Caco-2 (cell line): ENCODE measurements at regions not wholly inside any gene's neighbourhood (a gene's known extent, or its start where the extent isn't known, plus 50 kb on each side); places are given as distances from the start of the nearest gene placed in this dataset.
A peak's percentile ranks its signal among the peaks of the same experiment; 100 is the strongest.

Experiments used
- BruUV-seq: library from RNA; stranded (reverse); fragments of 400-500 nt; replicated peaks from 2 replicates; lab custom pipeline; 2021; lab: Mats Ljungman, UMichigan
- CTCF ChIA-PET: fragments of 300-600 bp; sonication (Branson Sonifier 250); formaldehyde crosslinking; loops from one replicate; lab custom pipeline; 2022; ENCODE audit warnings: antibody characterized with exemption; lab: Charles Lee
- POLR2A ChIA-PET: fragments of 300-600 bp; sonication (Branson Sonifier 250); formaldehyde crosslinking; loops from one replicate; lab custom pipeline; 2022; ENCODE audit warnings: antibody characterized with exemption; lab: Charles Lee
- DNase-seq, 2 experiments: peaks; one replicate each; pipeline versions ENCODE4 v3.0.0 to v3.0.0-alpha.2; 2020 to 2022
- H3K27me3 ChIP-seq: replicated peaks from 2 replicates; pipeline ENCODE4 v1.6.0; 2011; ENCODE audit warnings: low read length; ENCODE audit not compliant: control insufficient read depth, insufficient read depth
- H3K36me3 ChIP-seq: 2 replicates; pipeline ENCODE4 v1.5.1; 2011; ENCODE audit warnings: low read length; ENCODE audit not compliant: control insufficient read depth, insufficient read depth
- H3K4me1 ChIP-seq: fragments of 250-450 bp; sonication (Bioruptor Pico); 2 replicates; pipeline ENCODE4 v1.5.1; 2020; ENCODE audit warnings: mild to moderate bottlenecking
- H3K4me3 ChIP-seq: 2 replicates; pipeline ENCODE4 v1.5.1; 2011; ENCODE audit warnings: low read depth, mild to moderate bottlenecking, control low read depth, low read length
- H3K9me3 ChIP-seq: fragments of 250-450 bp; sonication (Bioruptor Pico); 2 replicates; pipeline ENCODE4 v1.5.1; 2020; ENCODE audit warnings: mild to moderate bottlenecking, moderate library complexity
- H3K27ac Mint-ChIP-seq: one replicate; pipeline ENCODE4 v1.8.0; 2022; ENCODE audit warnings: mixed read lengths; ENCODE audit not compliant: unreplicated experiment
- H3K27me3 Mint-ChIP-seq: one replicate; pipeline ENCODE4 v1.8.0; 2022; ENCODE audit warnings: mixed read lengths; ENCODE audit not compliant: insufficient read depth, unreplicated experiment
- H3K36me3 Mint-ChIP-seq: one replicate; pipeline ENCODE4 v1.8.0; 2022; ENCODE audit warnings: mild to moderate bottlenecking, mixed read lengths; ENCODE audit not compliant: insufficient read depth, unreplicated experiment
- H3K4me1 Mint-ChIP-seq: one replicate; pipeline ENCODE4 v1.8.0; 2022; ENCODE audit warnings: low read depth, mixed read lengths; ENCODE audit not compliant: unreplicated experiment
- H3K4me3 Mint-ChIP-seq: one replicate; pipeline ENCODE4 v1.8.0; 2022; ENCODE audit warnings: mild to moderate bottlenecking, moderate library complexity, mixed read lengths; ENCODE audit not compliant: unreplicated experiment
- H3K9me3 Mint-ChIP-seq: one replicate; pipeline ENCODE4 v1.8.0; 2022; ENCODE audit warnings: mixed read lengths; ENCODE audit not compliant: unreplicated experiment
- CTCF ChIP-seq, 2 experiments: fragments of 200-600 bp in 1 of 2; IDR thresholded peaks; 1 replicate in 1 of 2; 2 replicates in 1 of 2; pipeline versions ENCODE4 v1.5.1 to v1.8.0; 2011 to 2022; ENCODE audit warnings: antibody characterized with exemption in 1 of 2, control low read depth in 1 of 2, inconsistent platforms in 1 of 2, low read depth in 1 of 2, low read length in 1 of 2, mild to moderate bottlenecking in 1 of 2, moderate library complexity in 1 of 2; ENCODE audit not compliant: insufficient read depth in 1 of 2, severe bottlenecking in 1 of 2, unreplicated experiment in 1 of 2
- intact Hi-C: fragments of 100-400 bp; cut with micrococcal nuclease; formaldehyde crosslinking; loops from one replicate; pipeline ENCODE4 v1.10.0; 2022; ENCODE audit not compliant: unreplicated experiment

- Mint-ChIP-seq H3K27me3 (peaks cover 23% of the 10 kb centered on the region), H3K36me3 (no peaks in the 10 kb centered on the region), H3K4me1 (no peaks in the 10 kb centered on the region), H3K27ac (no peak overlapping the region), H3K4me3 (no peak overlapping the region), H3K9me3 (no peaks in the 10 kb centered on the region)
- peak in 1 of 2 experiments; percentile 40 for DNase-seq
- Histone ChIP-seq H3K9me3 (no peaks in the 10 kb centered on the region), H3K36me3 (no peaks in the 10 kb centered on the region), H3K4me3 (no peak overlapping the region), H3K4me1 (no peaks in the 10 kb centered on the region), H3K27me3 (no peaks in the 10 kb centered on the region)
- no TSS peak for BruUV-seq
- intact Hi-C loops: no loop called here
- CTCF ChIA-PET: interaction anchor here (1.0 to 1.2 kb wide), 3 partner anchors 9 to 70 kb away, joined by 3 to 9 read pairs (median 5); no protein-coding TSS in a partner anchor
- peak; percentile 59 to 74 for TF ChIP-seq CTCF (IDR thresholded peaks at IDR 0.05; ENCODE audit: insufficient read depth in 1 of 2, low read depth in 1 of 2, low read length in 1 of 2, severe bottlenecking in 1 of 2, unreplicated experiment in 1 of 2)
- POLR2A ChIA-PET: no interaction called here
Observed at GRCh38 chr14:21987937-21988336, 314.3 kb upstream of the OR4E1 start.

- no peak overlapping the region for H3K27ac Mint-ChIP-seq
- TF ChIP-seq CTCF (IDR thresholded peaks at IDR 0.05; ENCODE audit: insufficient read depth in 1 of 2, low read depth in 1 of 2, low read length in 1 of 2, severe bottlenecking in 1 of 2, unreplicated experiment in 1 of 2): no peak
- no peaks in the 10 kb centered on the region for H3K9me3 Mint-ChIP-seq
- Histone ChIP-seq H3K36me3 (no peaks in the 10 kb centered on the region), H3K4me1 (no peaks in the 10 kb centered on the region), H3K4me3 (no peak overlapping the region), H3K9me3 (no peaks in the 10 kb centered on the region), H3K27me3 (no peaks in the 10 kb centered on the region)
- CTCF ChIA-PET: no interaction called here
- H3K4me3 Mint-ChIP-seq: no peak overlapping the region
- H3K27me3 Mint-ChIP-seq: peaks cover 18% of the 10 kb centered on the region
- no peaks in the 10 kb centered on the region for H3K36me3 Mint-ChIP-seq
- intact Hi-C loops: no loop called here
- BruUV-seq: no TSS peak
- DNase-seq: no peak
- no peaks in the 10 kb centered on the region for H3K4me1 Mint-ChIP-seq
- POLR2A ChIA-PET: no interaction called here
Observed at GRCh38 chr14:21985081-21985480, 311.5 kb upstream of the OR4E1 start.

GRCh38 chr14:21978999-21979314, 305.3 kb upstream of the OR4E1 start:
- no TSS peak for BruUV-seq
- Mint-ChIP-seq H3K9me3 (no peaks in the 10 kb centered on the region), H3K36me3 (no peaks in the 10 kb centered on the region), H3K4me3 (no peak overlapping the region), H3K27ac (no peak overlapping the region), H3K27me3 (peaks cover 13% of the 10 kb centered on the region), H3K4me1 (no peaks in the 10 kb centered on the region)
- DNase-seq: no peak
- CTCF ChIA-PET: interaction anchor here (0.8 to 1.8 kb wide), 8 partner anchors 9 to 121 kb away, joined by 3 to 9 read pairs (median 5); no protein-coding TSS in a partner anchor
- no peaks in the 10 kb centered on the region for H3K4me1 ChIP-seq
- H3K36me3 ChIP-seq: no peaks in the 10 kb centered on the region
- POLR2A ChIA-PET: no interaction called here
- H3K4me3 ChIP-seq: no peak overlapping the region
- intact Hi-C loops: no loop called here
- no peaks in the 10 kb centered on the region for H3K9me3 ChIP-seq
- no peaks in the 10 kb centered on the region for H3K27me3 ChIP-seq
- TF ChIP-seq CTCF (IDR thresholded peaks at IDR 0.05; ENCODE audit: insufficient read depth in 1 of 2, low read depth in 1 of 2, low read length in 1 of 2, severe bottlenecking in 1 of 2, unreplicated experiment in 1 of 2): no peak
